H1 (cell line): ENCODE measurements at regions not wholly inside any gene's neighbourhood (a gene's known extent, or its start where the extent isn't known, plus 50 kb on each side); places are given as distances from the start of the nearest gene placed in this dataset.

Source experiments
- CTCF ChIA-PET: fragments of 300-600 bp; sonication (Branson Sonifier 250); formaldehyde crosslinking; loops from one replicate; lab custom pipeline; 2021; ENCODE audit not compliant: partially characterized antibody; lab: Charles Lee
- POLR2A ChIA-PET: fragments of 300-600 bp; sonication (Branson Sonifier 250); formaldehyde crosslinking; loops from one replicate; lab custom pipeline; 2021; ENCODE audit warnings: inconsistent platforms; ENCODE audit not compliant: partially characterized antibody; lab: Charles Lee
- DNase-seq, 2 experiments: peaks; one replicate each; pipeline versions ENCODE4 v3.0.0 to v3.0.0-alpha.2; 2010 to 2022; ENCODE audit warnings: low spot score in 2 of 2, low read depth in 1 of 2, mixed read lengths in 1 of 2
- FAIRE-seq: peaks from 2 replicates; lab custom pipeline; 2011; peaks lifted over from hg19 to GRCh38; lab: Jason Lieb, UNC
- H2AFZ ChIP-seq: 2 replicates; pipeline ENCODE4 v1.8.1; 2012; ENCODE audit warnings: low read length, inconsistent platforms
- H2AK5ac ChIP-seq: 2 replicates; pipeline ENCODE4 v1.6.1; 2013; ENCODE audit warnings: low read depth, low read length
- H2BK120ac ChIP-seq: replicated peaks from 2 replicates; pipeline ENCODE3; 2013; ENCODE audit warnings: low read depth, low read length, inconsistent platforms
- H2BK12ac ChIP-seq: 2 replicates; pipeline ENCODE4 v1.6.1; 2013; ENCODE audit warnings: low read depth, low read length
- H2BK15ac ChIP-seq: 2 replicates; pipeline ENCODE4 v1.6.1; 2013; ENCODE audit warnings: low read length
- H2BK20ac ChIP-seq: 2 replicates; pipeline ENCODE4 v1.6.1; 2013; ENCODE audit warnings: low read length
- H2BK5ac ChIP-seq: 2 replicates; pipeline ENCODE4 v1.6.1; 2013; ENCODE audit warnings: low read depth, low read length
- H3K14ac ChIP-seq: 2 replicates; pipeline ENCODE4 v1.6.1; 2013; ENCODE audit warnings: inconsistent platforms; ENCODE audit not compliant: insufficient read length
- H3K18ac ChIP-seq: 2 replicates; pipeline ENCODE4 v1.6.1; 2013; ENCODE audit warnings: low read length; ENCODE audit errors: extremely low read depth
- H3K23ac ChIP-seq: 2 replicates; pipeline ENCODE4 v1.6.1; 2013; ENCODE audit warnings: inconsistent platforms; ENCODE audit not compliant: insufficient read length
- H3K23me2 ChIP-seq: 2 replicates; pipeline ENCODE4 v1.6.1; 2013; ENCODE audit warnings: low read depth, low read length
- H3K27ac ChIP-seq: 2 replicates; pipeline ENCODE4 v1.6.1; 2011; ENCODE audit warnings: low read depth, low read length, inconsistent platforms
- H3K27me3 ChIP-seq, 4 experiments: replicated peaks in 1 of 4; 1 replicate in 1 of 4; 2 replicates in 3 of 4; pipeline versions ENCODE4 v1.6.1 to v1.8.1; 2011 to 2013; ENCODE audit warnings: low read length in 3 of 4, mild to moderate bottlenecking in 3 of 4, inconsistent platforms in 2 of 4, mixed read lengths in 2 of 4, moderate library complexity in 1 of 4; ENCODE audit not compliant: control insufficient read depth in 3 of 4, insufficient read depth in 3 of 4; ENCODE audit errors: extremely low read depth in 1 of 4
- H3K36me3 ChIP-seq, 4 experiments: 2 replicates each; pipeline versions ENCODE4 v1.6.1 to v1.8.1; 2011 to 2013; ENCODE audit warnings: mild to moderate bottlenecking in 4 of 4, low read length in 3 of 4, moderate library complexity in 2 of 4, control low read depth in 1 of 4, inconsistent platforms in 1 of 4; ENCODE audit not compliant: insufficient read depth in 4 of 4, control insufficient read depth in 2 of 4
- H3K4ac ChIP-seq: replicated peaks from 2 replicates; pipeline ENCODE3; 2013; ENCODE audit warnings: low read length, low read depth, mixed read lengths, inconsistent platforms; ENCODE audit not compliant: insufficient read length
- H3K4me1 ChIP-seq, 4 experiments: replicated peaks in 1 of 4; 1 replicate in 1 of 4; 2 replicates in 3 of 4; pipeline versions ENCODE4 v1.6.1 to v1.8.1; 2011 to 2013; ENCODE audit warnings: low read length in 3 of 4, inconsistent platforms in 2 of 4, mixed read lengths in 1 of 4; ENCODE audit not compliant: insufficient read depth in 4 of 4, control insufficient read depth in 3 of 4
- H3K4me2 ChIP-seq, 2 experiments: 2 replicates each; pipeline versions ENCODE4 v1.6.1 to v1.8.1; 2011 to 2013; ENCODE audit warnings: low read depth in 2 of 2, low read length in 2 of 2, control low read depth in 1 of 2, inconsistent platforms in 1 of 2, mild to moderate bottlenecking in 1 of 2; ENCODE audit not compliant: insufficient read depth in 1 of 2
- H3K4me3 ChIP-seq, 4 experiments: fragments of 200-600, 300-600 bp in 1 of 4; sonication (generic), shearing (Covaris generic), sonication (Bioruptor Twin) in 1 of 4; 2 replicates each; pipeline versions ENCODE4 v1.5.1 to v1.8.1; 2011 to 2016; ENCODE audit warnings: low read length in 4 of 4, low read depth in 3 of 4, control low read depth in 2 of 4, inconsistent platforms in 2 of 4, mild to moderate bottlenecking in 2 of 4, mixed read lengths in 1 of 4, moderate library complexity in 1 of 4; ENCODE audit not compliant: insufficient read depth in 2 of 4; ENCODE audit errors: extremely low read depth in 1 of 4
- H3K56ac ChIP-seq: replicated peaks from 2 replicates; pipeline ENCODE3; 2013; ENCODE audit warnings: low read depth, mild to moderate bottlenecking, mixed read lengths, low read length, inconsistent platforms; ENCODE audit not compliant: insufficient read length
- H3K79me1 ChIP-seq: 2 replicates; pipeline ENCODE4 v1.6.1; 2013; ENCODE audit warnings: low read depth, low read length, control low read depth
- H3K79me2 ChIP-seq, 2 experiments: 2 replicates each; pipeline versions ENCODE4 v1.6.1 to v1.8.1; 2012 to 2013; ENCODE audit warnings: low read length in 2 of 2, mild to moderate bottlenecking in 2 of 2, inconsistent platforms in 1 of 2; ENCODE audit not compliant: insufficient read depth in 2 of 2, control insufficient read depth in 1 of 2
- H3K9ac ChIP-seq, 4 experiments: replicated peaks in 1 of 4; 1 replicate in 1 of 4; 2 replicates in 3 of 4; pipeline versions ENCODE4 v1.6.1 to v1.8.1; 2011 to 2013; ENCODE audit warnings: low read depth in 3 of 4, low read length in 3 of 4, control low read depth in 2 of 4, mild to moderate bottlenecking in 2 of 4, moderate library complexity in 2 of 4, inconsistent platforms in 1 of 4; ENCODE audit errors: extremely low read depth in 1 of 4
- H3K9me3 ChIP-seq, 2 experiments: 2 replicates each; pipeline versions ENCODE4 v1.6.1 to v1.8.1; 2012 to 2013; ENCODE audit warnings: mild to moderate bottlenecking in 2 of 2, moderate library complexity in 2 of 2, control low read depth in 1 of 2, inconsistent platforms in 1 of 2, low read depth in 1 of 2, low read length in 1 of 2, mixed read lengths in 1 of 2; ENCODE audit not compliant: insufficient read depth in 2 of 2
- H4K20me1 ChIP-seq, 2 experiments: replicated peaks in 1 of 2; 2 replicates each; pipeline versions ENCODE3 to v1.8.1; 2011 to 2013; ENCODE audit warnings: inconsistent platforms in 2 of 2, low read length in 2 of 2, mild to moderate bottlenecking in 1 of 2; ENCODE audit not compliant: insufficient read depth in 2 of 2, control insufficient read depth in 1 of 2
- H4K5ac ChIP-seq: 2 replicates; pipeline ENCODE4 v1.6.1; 2013; ENCODE audit warnings: low read length, low read depth, mixed read lengths, inconsistent platforms; ENCODE audit not compliant: insufficient read length
- H4K8ac ChIP-seq: 2 replicates; pipeline ENCODE4 v1.8.0; 2013; ENCODE audit warnings: mild to moderate bottlenecking, moderate library complexity, low read length, inconsistent platforms; ENCODE audit not compliant: insufficient read depth; ENCODE audit errors: extremely low read depth
- H4K91ac ChIP-seq: replicated peaks from 2 replicates; pipeline ENCODE3; 2013; ENCODE audit warnings: low read length, mixed read lengths, inconsistent platforms; ENCODE audit not compliant: insufficient read length
- BRCA1 ChIP-seq: IDR thresholded peaks from 2 replicates; pipeline ENCODE4 v1.6.1; 2012; ENCODE audit warnings: low read depth, low read length, improper control_type of control experiment
- EZH2 ChIP-seq: fragments of 200-600 bp; sonication (generic); IDR thresholded peaks from 2 replicates; pipeline ENCODE4 v1.7.1; 2012; ENCODE audit warnings: low read depth, mild to moderate bottlenecking, moderate library complexity, low read length, inconsistent platforms; ENCODE audit not compliant: severe bottlenecking
- GABPA ChIP-seq: IDR thresholded peaks from 2 replicates; pipeline ENCODE4 v1.6.1; 2011; ENCODE audit warnings: mild to moderate bottlenecking, low read length, moderate library complexity, borderline replicate concordance; ENCODE audit not compliant: insufficient read depth
- GTF2F1 ChIP-seq: IDR thresholded peaks from 2 replicates; pipeline ENCODE4 v1.6.1; 2012; ENCODE audit warnings: low read depth, low read length, improper control_type of control experiment, borderline replicate concordance
- SAP30 ChIP-seq: fragments of 300-600 bp; sonication (generic); IDR thresholded peaks from 2 replicates; pipeline ENCODE4 v1.7.1; 2012; ENCODE audit warnings: low read length, moderate library complexity, mild to moderate bottlenecking, inconsistent platforms; ENCODE audit not compliant: insufficient read depth, insufficient replicate concordance
- WGBS, 2 experiments: shearing (Covaris generic) in 1 of 2; methylation state at CpG; one replicate each; pipeline versions ENCODE4 v1.1.6 to v1.1.7; 2013 to 2015; ENCODE audit warnings: low lambda C conversion rate in 2 of 2, mixed read lengths in 2 of 2, inconsistent platforms in 1 of 2, low coverage in 1 of 2, missing lambda C conversion rate in 1 of 2; ENCODE audit not compliant: insufficient replicate concordance in 2 of 2, insufficient coverage in 1 of 2, insufficient read length in 1 of 2; ENCODE audit errors: extremely low coverage in 1 of 2, missing lambda C conversion rate in 1 of 2; 5-methylcytosine and 5-hydroxymethylcytosine counted together
- TF ChIP-seq, protein P1 (sequence below): IDR thresholded peaks from 2 replicates; pipeline ENCODE4 v1.6.1; 2012; ENCODE audit warnings: inconsistent platforms

DNA sequence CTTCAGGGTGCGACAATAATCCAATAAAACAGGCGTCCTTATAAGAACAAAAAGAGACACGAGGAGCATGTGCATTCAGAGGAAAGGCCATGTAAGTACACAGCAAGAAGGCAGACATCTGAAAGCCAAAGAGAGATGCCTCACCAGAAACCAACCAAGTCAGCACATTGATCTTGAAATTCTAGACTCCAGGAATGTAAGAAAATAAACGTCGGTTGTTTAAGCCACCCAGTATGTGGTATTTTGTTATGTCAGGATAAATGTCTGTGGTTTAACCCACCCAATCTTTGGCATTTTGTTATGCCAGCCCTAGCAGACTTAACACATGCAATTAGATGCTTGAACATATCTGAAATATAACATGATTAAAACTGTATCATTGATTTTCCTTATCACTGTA is 452.0 kb downstream of the SLITRK6 start:
- no peaks in the 10 kb centered on the region for H3K9me3 ChIP-seq
- no peak overlapping the region for H4K91ac ChIP-seq
- H3K4ac ChIP-seq: no peak overlapping the region
- H3K27ac ChIP-seq: no peak overlapping the region
- no peak overlapping the region for H2AK5ac ChIP-seq
- H3K14ac ChIP-seq: no peak overlapping the region
- no peaks in the 10 kb centered on the region for H3K79me1 ChIP-seq
- no peaks in the 10 kb centered on the region for H3K27me3 ChIP-seq
- H3K4me3 ChIP-seq: no peak overlapping the region
- no peaks in the 10 kb centered on the region for H3K23me2 ChIP-seq
- H3K4me2 ChIP-seq: no peak overlapping the region
- no peak for TF ChIP-seq EZH2
- no peak for TF ChIP-seq BRCA1
- TF ChIP-seq, protein P1, sequence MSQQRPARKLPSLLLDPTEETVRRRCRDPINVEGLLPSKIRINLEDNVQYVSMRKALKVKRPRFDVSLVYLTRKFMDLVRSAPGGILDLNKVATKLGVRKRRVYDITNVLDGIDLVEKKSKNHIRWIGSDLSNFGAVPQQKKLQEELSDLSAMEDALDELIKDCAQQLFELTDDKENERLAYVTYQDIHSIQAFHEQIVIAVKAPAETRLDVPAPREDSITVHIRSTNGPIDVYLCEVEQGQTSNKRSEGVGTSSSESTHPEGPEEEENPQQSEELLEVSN: no peak
- TF ChIP-seq SAP30: no peak
- TF ChIP-seq GABPA: no peak
- no peak for TF ChIP-seq GTF2F1
- H2BK20ac ChIP-seq: no peak overlapping the region
- FAIRE-seq (no peak), DNase-seq (no peak)
- H4K8ac ChIP-seq: no peak overlapping the region
- H3K23ac ChIP-seq: no peak overlapping the region
- no peak overlapping the region for H3K56ac ChIP-seq
- no peak overlapping the region for H2BK120ac ChIP-seq
- H2BK15ac ChIP-seq: no peak overlapping the region
- H4K5ac ChIP-seq: no peak overlapping the region
- no peaks in the 10 kb centered on the region for H3K79me2 ChIP-seq
- 83% methylated on average over 5 of the region's 5 CpGs; no CpG with 5 or more reads in 1 of the 2 experiments for WGBS, 2 experiments
- no peak overlapping the region for H2AFZ ChIP-seq
- no peak overlapping the region for H3K18ac ChIP-seq
- H3K9ac ChIP-seq: no peak overlapping the region
- H3K36me3 ChIP-seq: no peaks in the 10 kb centered on the region
- H2BK12ac ChIP-seq: no peak overlapping the region
- ChIA-PET CTCF (no interaction called here), POLR2A (no interaction called here)
- no peaks in the 10 kb centered on the region for H4K20me1 ChIP-seq
- H3K4me1 ChIP-seq: no peaks in the 10 kb centered on the region
- H2BK5ac ChIP-seq: no peak overlapping the region
